ENCODE measurements at regions not wholly inside any gene's neighbourhood (a gene's known extent, or its start where the extent isn't known, plus 50 kb on each side); places are given as distances from the start of the nearest gene placed in this dataset.
"Not testable (repeated sequence)": the region's sequence is repeated elsewhere in the genome, so short reads cannot be mapped to it uniquely, and the experiment has no call there.

- no peak for ATAC-seq
- Mint-ChIP-seq H3K4me1 (peaks cover 0 to 8% (median 0%) of the 10 kb centered on the region in 4 donors), H3K27ac (no peak overlapping the region), H3K4me3 (no peak overlapping the region), H3K27me3 (no peaks in the 10 kb centered on the region), H3K36me3 (no peaks in the 10 kb centered on the region), H3K9me3 (no peaks in the 10 kb centered on the region)
- DNase-seq, result no peak
- POLR2A ChIA-PET, result no interaction called here
These were observed 160.6 kb upstream of the POU1F1 start for GRCh38 chr3:87436781-87437543.

DNA sequence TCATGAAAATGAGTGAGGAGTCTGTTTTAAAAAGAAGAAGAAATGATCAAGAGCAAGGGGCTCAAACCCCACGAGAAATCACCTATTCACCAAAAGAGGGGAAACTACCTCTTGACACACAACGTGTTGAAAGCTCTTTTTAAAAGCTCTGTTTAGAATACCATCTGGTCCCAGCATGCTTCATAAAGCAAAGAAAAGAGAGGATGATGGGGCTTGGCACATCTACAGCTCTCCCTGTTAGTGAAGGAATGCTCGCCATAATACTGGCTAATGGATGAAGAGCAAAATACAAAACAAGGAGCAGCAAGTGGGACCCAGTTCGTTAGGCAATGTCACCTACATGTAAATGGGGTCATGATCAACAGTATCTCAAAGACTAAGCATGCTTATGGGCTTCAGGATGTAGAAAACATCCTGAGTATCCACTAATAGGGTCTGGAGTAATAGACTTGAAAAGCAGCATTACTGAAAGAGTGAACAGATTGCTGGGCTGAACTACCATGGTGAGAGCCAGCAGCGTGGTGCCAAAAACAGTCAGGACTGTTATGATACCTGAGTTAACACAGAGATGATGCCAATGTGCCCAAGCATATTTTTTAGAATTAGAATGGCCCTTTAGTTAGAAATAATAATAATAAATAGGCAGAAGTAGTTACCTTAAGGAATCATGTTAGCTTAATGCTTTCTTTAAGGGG lies 159.7 kb upstream of the POU1F1 start:
- Mint-ChIP-seq H3K36me3 (no peaks in the 10 kb centered on the region), H3K27me3 (no peaks in the 10 kb centered on the region), H3K4me3 (no peak overlapping the region), H3K27ac (no peak overlapping the region), H3K9me3 (no peaks in the 10 kb centered on the region), H3K4me1 (peaks cover 0 to 8% (median 0%) of the 10 kb centered on the region in 4 donors)
- POLR2A ChIA-PET, result no interaction called here
- ATAC-seq (no peak), DNase-seq (no peak)

DNA sequence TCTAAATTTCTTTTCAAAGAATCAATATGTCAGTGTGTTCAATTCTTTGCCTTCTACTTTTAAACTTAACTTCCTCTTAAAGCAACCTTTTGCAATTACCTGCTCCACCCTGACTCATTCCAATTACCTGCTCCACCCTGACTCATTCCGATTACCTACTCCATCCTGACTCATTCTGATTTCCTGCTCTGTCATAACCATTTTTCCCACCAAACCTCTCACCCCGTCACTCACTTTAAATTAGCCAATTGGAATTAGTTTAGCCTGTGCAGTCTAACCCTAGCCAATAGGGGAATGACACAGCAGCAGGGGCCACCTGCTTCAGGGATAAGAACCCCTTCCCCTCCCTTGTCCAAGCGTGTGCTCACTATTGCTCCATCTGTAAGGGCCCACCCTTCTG lies 157.1 kb upstream of the POU1F1 start:
- H3K4me3 Mint-ChIP-seq, POLR2A ChIA-PET, ATAC-seq, H3K36me3 Mint-ChIP-seq, H3K27ac Mint-ChIP-seq, H3K9me3 Mint-ChIP-seq, H3K4me1 Mint-ChIP-seq, DNase-seq, H3K27me3 Mint-ChIP-seq: not testable (repeated sequence)

DNA sequence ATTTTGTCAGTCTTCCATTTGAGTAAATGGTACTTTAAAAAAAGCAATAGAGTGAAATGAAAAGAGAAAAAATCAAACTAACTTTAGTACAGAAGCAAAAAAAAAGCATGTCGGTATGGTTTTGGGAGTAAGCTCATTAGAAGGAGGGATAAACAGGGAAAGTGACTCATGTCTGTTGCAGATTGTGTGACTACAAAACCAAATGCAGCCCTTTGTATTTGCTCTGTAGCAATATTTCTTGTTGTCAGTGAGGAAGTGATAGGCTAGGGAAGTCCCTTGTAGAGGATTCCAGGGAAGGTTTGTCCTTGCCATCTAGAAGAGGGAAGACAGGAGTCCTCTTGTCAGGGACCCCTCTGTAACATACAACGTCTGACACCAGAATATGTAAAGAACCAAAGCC lies 150.5 kb upstream of the POU1F1 start:
- POLR2A ChIA-PET, result no interaction called here
- Mint-ChIP-seq H3K4me1 (no peaks in the 10 kb centered on the region), H3K9me3 (peaks cover 0 to 2% (median 0%) of the 10 kb centered on the region in 9 donors), H3K27me3 (no peaks in the 10 kb centered on the region), H3K36me3 (no peaks in the 10 kb centered on the region), H3K4me3 (no peak overlapping the region), H3K27ac (no peak overlapping the region)
- no peak for ATAC-seq
- DNase-seq, result no peak

DNA sequence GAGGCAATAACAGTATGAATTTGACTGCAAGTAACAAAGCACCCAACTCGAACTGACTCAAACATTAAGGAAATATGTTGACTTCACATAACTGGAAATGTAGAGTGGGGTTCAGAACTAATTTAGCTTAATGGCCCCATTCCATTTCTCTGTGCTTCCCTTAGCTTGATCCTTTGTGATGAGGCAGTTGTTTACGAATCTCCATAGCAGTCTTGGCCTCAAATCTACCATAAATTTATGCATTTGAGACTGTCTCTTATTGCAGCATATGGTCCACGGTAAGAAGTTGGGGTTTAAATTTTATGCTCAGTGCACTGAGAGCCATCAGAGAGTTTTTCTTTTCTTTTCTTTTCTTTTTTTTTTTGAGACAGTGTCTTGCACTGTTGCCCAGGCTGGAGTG lies 148.7 kb upstream of the POU1F1 start:
- ATAC-seq, result no peak
- Mint-ChIP-seq H3K4me1 (no peaks in the 10 kb centered on the region), H3K9me3 (peaks cover 0 to 2% (median 0%) of the 10 kb centered on the region in 9 donors), H3K36me3 (no peaks in the 10 kb centered on the region), H3K27ac (no peak overlapping the region), H3K27me3 (peaks cover 0 to 5% (median 0%) of the 10 kb centered on the region in 5 donors), H3K4me3 (no peak overlapping the region)
- no peak for DNase-seq
- POLR2A ChIA-PET, result no interaction called here

DNA sequence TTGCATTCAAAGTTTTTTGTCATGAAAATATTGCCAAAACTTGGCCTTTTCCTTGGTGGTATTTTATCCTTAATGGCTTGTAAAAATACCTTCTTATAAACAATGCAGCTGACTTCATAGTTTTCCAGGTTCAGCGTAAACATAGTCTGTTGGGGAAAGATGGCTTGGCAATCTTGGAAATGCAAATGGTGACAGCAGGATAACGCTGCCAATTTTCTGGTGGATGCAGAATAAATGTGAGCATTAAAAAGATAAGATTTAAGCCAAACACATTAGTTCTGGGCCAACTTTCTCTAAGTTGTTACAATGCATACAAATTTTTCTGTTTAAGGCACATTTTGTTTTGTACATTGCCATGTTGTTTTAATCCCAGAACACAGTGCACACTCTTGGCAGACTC lies 147.0 kb upstream of the POU1F1 start:
- no peaks in the 10 kb centered on the region for H3K4me1 Mint-ChIP-seq
- ATAC-seq (no peak), DNase-seq (no peak)
- POLR2A ChIA-PET, result no interaction called here
- H3K36me3 Mint-ChIP-seq, result no peaks in the 10 kb centered on the region
- peaks cover 0 to 5% (median 0%) of the 10 kb centered on the region in 5 donors for H3K27me3 Mint-ChIP-seq
- H3K9me3 Mint-ChIP-seq, result peaks cover 0 to 2% (median 0%) of the 10 kb centered on the region in 9 donors
- H3K27ac Mint-ChIP-seq, result no peak overlapping the region
- H3K4me3 Mint-ChIP-seq, result no peak overlapping the region

DNA sequence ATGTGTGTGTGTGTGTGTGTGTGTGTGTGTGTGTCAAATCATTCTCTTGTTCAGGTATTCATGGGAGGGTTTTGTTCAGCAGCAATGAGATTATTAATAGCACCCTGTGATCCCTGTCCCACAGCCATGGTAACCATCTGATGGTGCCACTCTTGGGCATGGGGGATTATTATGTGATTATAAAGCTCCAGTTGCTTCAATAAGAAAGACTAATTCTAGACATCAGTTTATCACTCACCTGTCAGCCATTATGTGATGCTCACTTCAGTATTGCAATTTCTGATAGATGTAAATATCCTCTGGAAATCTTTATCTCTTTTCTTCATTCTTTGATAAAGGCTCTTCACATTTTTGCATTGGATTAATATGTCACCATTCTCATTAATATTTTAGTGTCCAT lies 145.9 kb upstream of the POU1F1 start:
- POLR2A ChIA-PET, result no interaction called here
- no peak for ATAC-seq
- H3K4me1 Mint-ChIP-seq, result no peaks in the 10 kb centered on the region

DNA sequence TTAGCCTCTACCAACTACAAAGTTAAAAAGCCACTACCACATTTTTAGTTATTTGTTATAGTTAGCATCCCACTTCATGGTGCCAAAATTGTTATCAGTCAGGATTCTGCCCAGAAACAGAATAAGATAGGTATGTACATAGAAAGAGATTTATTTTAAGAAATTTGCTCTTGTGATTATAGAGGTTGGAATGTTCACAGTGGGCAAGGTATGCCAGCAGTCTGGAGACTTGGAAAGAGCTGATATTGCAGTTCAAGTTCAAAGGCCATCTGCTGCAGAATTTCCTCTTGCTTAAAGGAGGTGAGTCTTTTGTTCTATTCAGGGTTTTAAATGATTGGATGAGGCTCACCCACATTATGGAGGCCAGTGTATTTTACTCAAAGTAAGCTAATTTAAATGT lies 143.8 kb upstream of the POU1F1 start:
- Mint-ChIP-seq H3K4me1 (no peaks in the 10 kb centered on the region), H3K27me3 (peaks cover 0 to 5% (median 0%) of the 10 kb centered on the region in 5 donors), H3K9me3 (peaks cover 0 to 8% (median 0%) of the 10 kb centered on the region in 9 donors), H3K27ac (no peak overlapping the region), H3K36me3 (no peaks in the 10 kb centered on the region), H3K4me3 (no peak overlapping the region)
- DNase-seq (no peak), ATAC-seq (no peak)
- POLR2A ChIA-PET, result no interaction called here

More for the DNA sequence above, 145.9 kb upstream of the POU1F1 start:
- Mint-ChIP-seq H3K27ac (no peak overlapping the region), H3K36me3 (no peaks in the 10 kb centered on the region), H3K27me3 (peaks cover 0 to 5% (median 0%) of the 10 kb centered on the region in 5 donors), H3K4me3 (no peak overlapping the region), H3K9me3 (peaks cover 0 to 2% (median 0%) of the 10 kb centered on the region in 9 donors)
- no peak for DNase-seq

- ATAC-seq (no peak), DNase-seq (no peak)
- Mint-ChIP-seq H3K27me3 (no peaks in the 10 kb centered on the region), H3K4me3 (no peak overlapping the region), H3K27ac (no peak overlapping the region), H3K36me3 (no peaks in the 10 kb centered on the region), H3K9me3 (peaks cover 0 to 13% (median 0%) of the 10 kb centered on the region in 9 donors), H3K4me1 (no peaks in the 10 kb centered on the region)
- POLR2A ChIA-PET, result no interaction called here
These were observed 137.9 kb upstream of the POU1F1 start for GRCh38 chr3:87414271-87414670.

DNA sequence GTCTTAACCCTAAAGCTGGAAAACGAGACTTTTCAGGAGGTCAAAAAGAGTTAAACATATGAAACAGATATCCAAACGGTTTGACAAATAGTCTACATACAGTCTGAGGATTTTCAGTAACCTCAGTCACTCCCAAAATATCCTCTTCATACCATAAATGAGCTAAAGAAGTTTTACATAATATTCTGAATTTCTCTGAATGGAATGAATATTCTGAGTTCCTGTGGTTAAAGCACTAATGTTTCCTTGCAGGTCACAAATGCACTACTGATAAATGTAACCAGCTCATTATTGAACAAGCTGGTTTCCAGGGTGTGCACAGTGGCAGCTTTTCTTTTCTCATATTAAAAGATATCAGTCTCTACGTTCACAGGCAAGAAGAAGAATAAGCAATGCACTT lies 137.4 kb upstream of the POU1F1 start:
- peaks cover 0 to 13% (median 0%) of the 10 kb centered on the region in 9 donors for H3K9me3 Mint-ChIP-seq
- H3K27ac Mint-ChIP-seq, result no peak overlapping the region
- H3K27me3 Mint-ChIP-seq, result no peaks in the 10 kb centered on the region
- no peak overlapping the region for H3K4me3 Mint-ChIP-seq
- ATAC-seq (no peak), DNase-seq (no peak)
- POLR2A ChIA-PET, result no interaction called here
- H3K4me1 Mint-ChIP-seq, result no peaks in the 10 kb centered on the region
- H3K36me3 Mint-ChIP-seq, result no peaks in the 10 kb centered on the region

GRCh38 chr3:87410110-87410509 lies 133.7 kb upstream of the POU1F1 start:
- ATAC-seq (no peak), DNase-seq (no peak)
- Mint-ChIP-seq H3K27me3 (no peaks in the 10 kb centered on the region), H3K4me3 (no peak overlapping the region), H3K27ac (no peak overlapping the region), H3K9me3 (peaks cover 0 to 5% (median 0%) of the 10 kb centered on the region in 9 donors), H3K36me3 (no peaks in the 10 kb centered on the region), H3K4me1 (no peaks in the 10 kb centered on the region)
- POLR2A ChIA-PET, result no interaction called here

- ATAC-seq (no peak), DNase-seq (no peak)
- Mint-ChIP-seq H3K4me1 (no peaks in the 10 kb centered on the region), H3K4me3 (no peak overlapping the region), H3K27ac (no peak overlapping the region), H3K9me3 (peaks cover 0 to 12% (median 2%) of the 10 kb centered on the region in 9 donors), H3K36me3 (peaks cover 0 to 4% (median 0%) of the 10 kb centered on the region in 3 donors), H3K27me3 (peaks cover 0 to 4% (median 2%) of the 10 kb centered on the region in 5 donors)
- POLR2A ChIA-PET, result no interaction called here
These were observed 121.9 kb upstream of the POU1F1 start for GRCh38 chr3:87398168-87398801.

DNA sequence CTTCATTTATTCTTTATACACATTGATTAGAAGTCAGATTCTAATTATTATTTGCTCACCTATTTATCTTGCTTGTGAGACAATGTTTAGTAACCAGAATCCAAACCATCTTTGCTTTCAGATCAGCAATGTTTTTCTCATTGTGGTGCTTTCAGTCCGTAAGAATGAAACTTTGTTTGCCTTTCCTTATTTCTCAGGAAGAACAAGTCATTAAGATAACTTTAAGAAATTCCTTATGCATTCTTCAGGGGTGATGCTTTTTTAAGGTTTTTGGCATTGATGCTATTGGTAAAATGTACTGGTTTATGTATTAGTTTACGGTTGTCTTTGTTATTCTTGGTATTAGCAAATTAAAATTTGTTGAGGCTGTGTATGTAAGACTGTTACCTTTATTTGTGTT lies 120.8 kb upstream of the POU1F1 start:
- Mint-ChIP-seq H3K36me3 (peaks cover 0 to 6% (median 0%) of the 10 kb centered on the region in 3 donors), H3K9me3 (peaks cover 0 to 14% (median 2%) of the 10 kb centered on the region in 9 donors), H3K4me1 (no peaks in the 10 kb centered on the region), H3K27ac (no peak overlapping the region), H3K4me3 (no peak overlapping the region), H3K27me3 (peaks cover 0 to 4% (median 3%) of the 10 kb centered on the region in 5 donors)
- ATAC-seq (no peak), DNase-seq (no peak)
- POLR2A ChIA-PET, result no interaction called here

All from naive thymus-derived CD8-positive, alpha-beta T cell (primary cell).